SK-N-SH treated with all-trans-retinoic acid at 6 μM for 48 hours (cell line): ENCODE measurements at regions not wholly inside any gene's neighbourhood (a gene's known extent, or its start where the extent isn't known, plus 50 kb on each side); places are given as distances from the start of the nearest gene placed in this dataset.

Experiments
- ARNTL ChIP-seq: fragments of 450-650 bp; formaldehyde crosslinking; IDR thresholded peaks from 2 replicates; pipeline ENCODE4 v1.5.0; 2020; ENCODE audit warnings: low read depth, mild to moderate bottlenecking, moderate library complexity, borderline replicate concordance
- BACH2 ChIP-seq: fragments of 250-450 bp; sonication (Bioruptor Pico); IDR thresholded peaks from 2 replicates; pipeline ENCODE4 v1.9.0; 2021; ENCODE audit warnings: mild to moderate bottlenecking, borderline replicate concordance
- CREB5 ChIP-seq: fragments of 250-450 bp; sonication (Bioruptor Pico); IDR thresholded peaks from 2 replicates; pipeline ENCODE4 v1.5.1; 2020; ENCODE audit warnings: low read depth, mild to moderate bottlenecking, moderate library complexity
- PATZ1 ChIP-seq: fragments of 250-450 bp; sonication (Bioruptor Pico); IDR thresholded peaks from 2 replicates; pipeline ENCODE4 v1.8.0; 2020; ENCODE audit warnings: mild to moderate bottlenecking, moderate library complexity, borderline replicate concordance
- RARB ChIP-seq: fragments of 250-450 bp; sonication (Bioruptor Pico); IDR thresholded peaks from 2 replicates; pipeline ENCODE4 v1.8.0; 2021; ENCODE audit warnings: mild to moderate bottlenecking, moderate library complexity
- ZFP3 ChIP-seq: fragments of 250-450 bp; sonication (Bioruptor Pico); IDR thresholded peaks from 2 replicates; pipeline ENCODE4 v1.5.0; 2020; ENCODE audit warnings: mild to moderate bottlenecking, moderate library complexity
- ZNF565 ChIP-seq: fragments of 450-650 bp; formaldehyde crosslinking; conservative IDR thresholded peaks from 2 replicates; pipeline ENCODE4 v1.5.0; 2020; ENCODE audit warnings: low read depth, mild to moderate bottlenecking, moderate library complexity

- TF ChIP-seq ARNTL (CRISPR knock-in tag), result no peak
- no peak for TF ChIP-seq ZFP3 (CRISPR knock-in tag)
- TF ChIP-seq RARB (CRISPR knock-in tag), result no peak
- no peak for TF ChIP-seq ZNF565 (CRISPR knock-in tag)
- TF ChIP-seq BACH2 (CRISPR knock-in tag), result no peak
- TF ChIP-seq CREB5 (CRISPR knock-in tag), result no peak
- no peak for TF ChIP-seq PATZ1 (CRISPR knock-in tag)
Measured at GRCh38 chr5:91433861-91434260, 50.7 kb upstream of the ARRDC3 start.
